ENCODE measurements at regions not wholly inside any gene's neighbourhood (a gene's known extent, or its start where the extent isn't known, plus 50 kb on each side); places are given as distances from the start of the nearest gene placed in this dataset.
"Not testable (repeated sequence)": the region's sequence is repeated elsewhere in the genome, so short reads cannot be mapped to it uniquely, and the experiment has no call there.

DNA sequence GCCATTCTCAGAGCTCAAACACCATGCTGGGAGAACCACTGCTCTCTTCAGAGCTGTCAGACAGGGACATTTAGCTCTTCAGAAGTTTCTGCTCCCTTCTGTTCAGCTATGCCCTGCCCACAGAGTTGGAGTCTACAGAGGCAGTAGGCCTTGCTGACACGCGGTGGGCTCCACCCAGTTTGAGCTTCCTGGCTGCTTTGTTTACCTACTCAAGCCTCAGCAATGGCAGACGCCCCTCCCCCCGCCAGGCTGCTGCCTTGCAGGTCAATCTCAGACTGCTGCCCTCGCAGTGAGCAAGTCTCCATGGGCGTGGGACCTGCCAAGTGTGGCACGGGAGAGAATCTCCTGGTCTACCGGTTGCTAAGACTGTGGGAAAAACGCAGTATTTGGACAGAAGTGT, 93.8 kb upstream of the ZC3H12A start:
- H3K4me1 Mint-ChIP-seq (ENCODE audit: low read depth); H3K36me3 Mint-ChIP-seq (ENCODE audit: low read depth); H3K27ac Mint-ChIP-seq; H3K4me3 Mint-ChIP-seq (ENCODE audit: low read depth); intact Hi-C loops (cut with micrococcal nuclease); DNase-seq (ENCODE audit: low spot score); H3K9me3 Mint-ChIP-seq: not testable (repeated sequence)
- H3K27me3 Mint-ChIP-seq (ENCODE audit: low read depth): peaks cover 15% of the 10 kb centered on the region

DNA sequence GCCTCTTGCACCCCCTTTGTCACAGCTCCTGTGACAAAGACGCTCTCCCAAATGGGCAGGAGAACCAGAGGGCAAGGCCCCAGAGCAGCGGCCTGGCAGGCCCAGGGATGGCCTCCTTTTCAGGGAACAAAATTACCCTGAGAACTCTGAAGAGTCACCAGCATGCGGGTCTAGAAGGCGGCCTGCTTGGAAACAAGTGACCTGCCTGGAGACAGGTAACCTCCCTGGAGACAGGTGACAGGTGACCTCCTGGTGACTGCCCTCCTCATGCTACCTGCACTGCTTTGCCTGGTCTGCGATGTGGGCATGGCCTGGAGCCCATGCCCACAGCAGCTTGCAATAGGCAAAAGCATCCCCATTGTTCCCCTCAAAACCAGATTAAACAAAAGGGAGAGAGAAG, 86.5 kb upstream of the ZC3H12A start:
- intact Hi-C loops (cut with micrococcal nuclease): no loop called here
- Mint-ChIP-seq H3K4me3 (ENCODE audit: low read depth) (no peak overlapping the region), H3K9me3 (no peaks in the 10 kb centered on the region), H3K27ac (no peak overlapping the region), H3K4me1 (ENCODE audit: low read depth) (no peaks in the 10 kb centered on the region), H3K27me3 (ENCODE audit: low read depth) (no peaks in the 10 kb centered on the region), H3K36me3 (ENCODE audit: low read depth) (no peaks in the 10 kb centered on the region)
- DNase-seq (ENCODE audit: low spot score): no peak

DNA sequence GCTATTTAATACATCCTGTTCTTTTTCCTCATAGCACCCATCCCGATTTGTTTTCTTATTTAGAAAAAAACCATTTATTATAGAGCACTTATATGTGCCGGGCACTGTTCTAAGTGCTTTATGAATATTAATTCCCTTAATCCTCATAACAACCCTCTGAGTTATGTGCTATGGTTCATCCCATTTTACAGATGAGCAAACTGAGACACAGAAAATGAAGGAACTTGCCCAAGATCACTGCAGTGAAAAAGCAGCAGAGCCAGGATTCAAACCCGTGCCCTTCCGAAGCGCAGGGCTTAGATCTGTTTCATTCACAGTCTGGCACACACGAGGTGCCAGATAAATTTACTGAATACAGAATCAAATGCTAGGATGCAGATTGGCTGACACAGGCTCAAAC, 85.1 kb upstream of the ZC3H12A start:
- Mint-ChIP-seq H3K9me3 (no peaks in the 10 kb centered on the region), H3K4me1 (ENCODE audit: low read depth) (no peaks in the 10 kb centered on the region), H3K36me3 (ENCODE audit: low read depth) (no peaks in the 10 kb centered on the region), H3K4me3 (ENCODE audit: low read depth) (no peak overlapping the region), H3K27ac (no peak overlapping the region), H3K27me3 (ENCODE audit: low read depth) (no peaks in the 10 kb centered on the region)
- no peak for DNase-seq (ENCODE audit: low spot score)
- intact Hi-C loops (cut with micrococcal nuclease): no loop called here

DNA sequence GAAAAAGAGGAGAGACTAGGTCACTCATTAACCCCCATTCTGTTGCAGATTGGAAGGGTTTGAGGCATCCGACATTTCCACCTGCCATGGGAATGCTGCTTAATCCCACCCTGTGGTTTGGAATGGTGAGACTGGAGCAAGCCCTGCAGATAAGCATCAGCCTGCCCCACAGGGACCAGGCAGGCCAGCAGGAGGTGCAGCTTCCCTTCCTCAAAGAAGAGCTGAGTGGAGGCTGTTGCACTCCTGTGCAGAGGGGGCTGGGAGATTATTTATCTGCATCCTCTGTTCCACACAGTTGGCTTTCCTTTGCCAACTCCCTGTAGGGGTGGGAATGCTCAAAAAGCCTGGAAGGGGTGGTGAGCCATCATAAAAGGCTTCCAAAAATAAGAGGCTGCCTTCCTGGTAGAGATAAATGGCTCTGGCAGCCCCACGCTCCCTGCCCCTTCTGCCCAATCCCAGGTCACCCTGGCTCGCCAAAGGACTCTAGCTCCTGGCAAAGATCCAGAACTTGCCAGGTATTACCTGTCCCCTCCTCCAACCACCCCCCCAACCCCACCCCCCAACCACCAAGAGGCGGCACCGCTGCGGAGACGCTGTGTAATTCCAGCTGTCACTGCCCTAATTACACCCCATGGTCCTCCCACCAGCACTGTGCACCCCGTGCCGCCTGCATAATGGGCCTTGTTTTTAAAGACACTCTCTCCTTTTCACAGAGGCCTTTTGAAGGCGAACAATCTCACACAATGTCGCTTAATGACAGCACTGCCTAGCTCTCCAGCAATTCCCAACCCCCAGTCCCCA, 83.0 kb upstream of the ZC3H12A start:
- Mint-ChIP-seq H3K4me1 (ENCODE audit: low read depth) (no peaks in the 10 kb centered on the region), H3K27ac (no peak overlapping the region), H3K9me3 (no peaks in the 10 kb centered on the region), H3K4me3 (ENCODE audit: low read depth) (no peak overlapping the region), H3K36me3 (ENCODE audit: low read depth) (no peaks in the 10 kb centered on the region), H3K27me3 (ENCODE audit: low read depth) (peaks cover 10% of the 10 kb centered on the region)
- intact Hi-C loops (cut with micrococcal nuclease): no loop called here
- DNase-seq (ENCODE audit: low spot score): no peak

DNA sequence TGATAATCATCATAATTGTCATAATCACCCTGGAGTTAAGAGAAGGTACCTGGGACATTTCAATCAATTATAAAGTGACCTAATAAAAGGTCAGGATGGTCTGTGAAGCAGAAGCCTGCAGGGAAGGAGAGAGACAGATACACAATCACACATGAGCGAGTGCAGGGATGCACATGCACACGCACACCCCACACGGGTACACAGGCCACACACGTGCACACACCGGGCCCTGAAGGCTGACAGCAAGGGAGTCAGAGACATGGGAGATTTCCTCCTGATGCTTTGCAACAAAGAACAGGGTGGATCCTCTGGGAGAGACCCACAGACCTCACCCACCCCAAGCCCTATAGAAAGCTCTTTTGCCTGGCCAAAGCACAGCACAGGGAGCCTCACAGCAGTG, 82.3 kb upstream of the ZC3H12A start:
- Mint-ChIP-seq H3K36me3 (ENCODE audit: low read depth) (no peaks in the 10 kb centered on the region), H3K4me1 (ENCODE audit: low read depth) (no peaks in the 10 kb centered on the region), H3K27me3 (ENCODE audit: low read depth) (peaks cover 10% of the 10 kb centered on the region), H3K4me3 (ENCODE audit: low read depth) (no peak overlapping the region), H3K9me3 (no peaks in the 10 kb centered on the region), H3K27ac (no peak overlapping the region)
- intact Hi-C loops (cut with micrococcal nuclease): no loop called here
- DNase-seq (ENCODE audit: low spot score): no peak

DNA sequence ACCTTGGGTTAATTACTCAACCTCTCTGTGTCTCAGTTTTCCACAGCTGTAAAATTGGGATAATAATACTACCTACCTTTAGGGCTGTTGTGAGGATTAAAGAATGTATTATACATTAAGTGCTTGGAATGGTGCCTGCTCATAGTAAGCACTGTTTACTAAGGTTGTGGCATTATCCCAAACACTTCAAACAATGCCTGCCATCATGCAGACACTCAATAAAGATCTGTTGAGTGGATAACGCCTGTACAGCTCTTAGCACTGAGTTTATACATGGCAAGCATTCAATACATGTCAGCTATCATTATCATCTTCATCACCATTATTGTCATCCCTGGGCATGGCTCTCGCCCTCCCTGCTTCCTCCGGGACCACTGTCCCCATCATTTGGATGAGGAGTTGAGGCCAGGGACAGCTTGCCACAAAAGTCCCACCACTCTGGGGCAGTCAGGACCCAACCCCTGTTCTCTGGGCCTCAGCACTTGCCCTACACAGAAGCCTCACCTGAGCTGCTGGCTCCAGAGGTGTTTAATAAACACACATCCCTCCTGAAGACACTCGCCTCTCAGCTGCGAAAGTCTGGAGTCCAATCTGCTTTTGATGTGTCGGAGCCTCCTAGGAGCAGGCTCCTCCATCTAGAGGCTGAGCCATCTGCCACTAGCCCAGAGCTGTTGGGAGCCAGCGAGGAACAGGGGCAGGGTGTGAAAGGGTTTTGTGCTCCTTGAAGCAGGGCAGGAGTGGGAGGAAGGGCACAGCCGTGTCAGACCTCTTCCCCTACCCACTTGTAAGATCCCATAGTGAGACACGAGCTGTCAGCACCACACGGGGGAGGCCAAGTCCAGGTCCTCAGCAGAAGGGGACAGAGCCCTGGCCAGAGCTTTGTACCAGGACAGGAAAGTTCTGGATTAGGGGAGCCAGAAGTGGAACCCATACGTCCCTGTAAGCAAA, 80.9 kb upstream of the ZC3H12A start:
- DNase-seq (ENCODE audit: low spot score): no peak
- Mint-ChIP-seq H3K4me1 (ENCODE audit: low read depth) (no peaks in the 10 kb centered on the region), H3K27me3 (ENCODE audit: low read depth) (peaks cover 12% of the 10 kb centered on the region), H3K36me3 (ENCODE audit: low read depth) (no peaks in the 10 kb centered on the region), H3K4me3 (ENCODE audit: low read depth) (no peak overlapping the region), H3K9me3 (no peaks in the 10 kb centered on the region), H3K27ac (no peak overlapping the region)
- intact Hi-C loops (cut with micrococcal nuclease): no loop called here

DNA sequence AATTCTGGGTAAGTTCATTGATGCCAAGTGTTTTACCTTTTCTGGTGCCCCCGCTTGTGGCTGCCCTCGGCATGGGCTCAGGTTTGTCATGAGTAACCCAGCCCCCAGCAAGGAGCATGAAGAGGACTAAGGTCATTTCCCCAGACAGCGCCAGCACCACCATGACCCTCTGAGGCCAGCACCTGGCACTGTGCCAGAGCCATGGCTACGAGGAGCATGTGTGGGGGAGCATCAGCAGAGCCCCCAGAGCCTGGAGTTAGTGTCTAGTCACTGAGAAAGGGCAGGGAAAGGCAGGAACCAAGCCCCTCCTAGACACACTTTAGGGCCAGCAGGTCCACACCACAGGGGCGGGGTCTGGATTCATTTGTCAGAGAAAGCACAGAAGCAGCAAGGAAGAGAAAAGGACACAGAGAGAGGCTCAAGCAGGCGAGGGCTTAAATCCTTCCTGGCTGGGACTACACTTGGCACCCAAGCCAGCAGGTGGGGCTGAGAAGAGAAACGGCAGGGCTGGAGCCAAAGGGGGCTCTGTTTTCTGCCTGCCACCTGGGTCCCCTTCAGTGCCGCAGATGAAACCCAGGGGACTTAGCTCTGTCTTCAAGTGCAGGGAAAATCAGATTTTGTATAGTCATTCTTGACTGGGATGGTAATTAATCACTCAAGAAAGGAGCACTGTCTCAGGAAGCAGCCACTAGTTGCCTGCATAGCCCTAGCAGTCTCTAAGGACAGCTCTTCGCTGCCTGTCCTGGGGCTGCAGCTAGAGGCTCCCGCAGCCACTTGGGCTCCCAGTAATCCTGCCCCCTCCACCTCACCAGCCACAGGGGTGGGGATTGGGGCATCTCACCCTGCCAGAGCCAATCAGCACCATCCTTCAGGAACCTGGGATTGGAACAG, 79.6 kb upstream of the ZC3H12A start:
- H3K27me3 Mint-ChIP-seq (ENCODE audit: low read depth): peaks cover 12% of the 10 kb centered on the region
- no peak overlapping the region for H3K4me3 Mint-ChIP-seq (ENCODE audit: low read depth)
- no peaks in the 10 kb centered on the region for H3K9me3 Mint-ChIP-seq
- intact Hi-C loops (cut with micrococcal nuclease): no loop called here
- no peaks in the 10 kb centered on the region for H3K36me3 Mint-ChIP-seq (ENCODE audit: low read depth)
- no peak overlapping the region for H3K27ac Mint-ChIP-seq
- DNase-seq (ENCODE audit: low spot score): no peak
- H3K4me1 Mint-ChIP-seq (ENCODE audit: low read depth): no peaks in the 10 kb centered on the region

DNA sequence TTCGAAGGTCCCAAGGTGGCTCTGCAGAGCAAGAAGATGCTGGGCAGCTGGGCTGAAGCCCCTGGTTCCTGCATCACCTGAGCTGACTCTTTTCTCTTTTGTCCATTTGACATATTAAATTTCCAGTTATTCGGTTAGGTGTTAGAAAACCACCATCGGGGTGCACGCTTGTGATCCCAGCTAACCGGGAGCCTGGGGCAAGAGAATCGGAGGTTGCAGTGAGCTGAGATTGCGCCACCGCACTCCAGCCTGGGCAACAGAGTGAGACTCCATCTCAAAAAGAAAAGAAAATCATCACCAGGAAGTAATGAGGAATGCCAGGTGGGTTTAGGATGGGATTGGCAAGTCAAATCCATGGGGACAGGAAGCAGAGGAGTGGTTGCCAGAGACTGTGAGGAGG, 76.3 kb upstream of the ZC3H12A start:
- no peak overlapping the region for H3K4me3 Mint-ChIP-seq (ENCODE audit: low read depth)
- no peak overlapping the region for H3K27ac Mint-ChIP-seq
- intact Hi-C loops (cut with micrococcal nuclease): no loop called here
- no peaks in the 10 kb centered on the region for H3K4me1 Mint-ChIP-seq (ENCODE audit: low read depth)
- no peaks in the 10 kb centered on the region for H3K36me3 Mint-ChIP-seq (ENCODE audit: low read depth)
- peaks cover 12% of the 10 kb centered on the region for H3K27me3 Mint-ChIP-seq (ENCODE audit: low read depth)
- H3K9me3 Mint-ChIP-seq: no peaks in the 10 kb centered on the region
- no peak for DNase-seq (ENCODE audit: low spot score)

DNA sequence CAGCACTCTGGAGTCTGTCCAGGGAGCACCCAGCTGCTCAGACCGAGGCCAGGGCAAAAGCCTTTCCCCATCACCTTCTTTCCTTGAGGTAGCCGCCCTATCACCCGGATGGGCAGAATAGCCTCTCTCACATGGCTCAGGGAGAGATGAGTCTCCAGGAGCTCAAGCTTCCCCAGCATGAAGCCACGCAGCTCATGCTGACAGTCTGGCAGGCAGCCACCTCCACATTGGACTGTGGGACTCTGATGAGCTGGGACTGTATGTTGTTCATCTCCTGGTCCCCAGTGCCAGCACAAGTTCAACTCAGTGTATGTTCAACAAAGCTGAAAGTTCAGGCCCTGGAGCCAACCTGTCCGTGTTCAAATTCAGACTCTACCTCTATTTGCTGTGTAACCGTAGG, 75.2 kb upstream of the ZC3H12A start:
- no peak overlapping the region for H3K4me3 Mint-ChIP-seq (ENCODE audit: low read depth)
- H3K9me3 Mint-ChIP-seq: no peaks in the 10 kb centered on the region
- peaks cover 12% of the 10 kb centered on the region for H3K27me3 Mint-ChIP-seq (ENCODE audit: low read depth)
- no peaks in the 10 kb centered on the region for H3K4me1 Mint-ChIP-seq (ENCODE audit: low read depth)
- intact Hi-C loops (cut with micrococcal nuclease): no loop called here
- no peak overlapping the region for H3K27ac Mint-ChIP-seq
- no peak for DNase-seq (ENCODE audit: low spot score)
- H3K36me3 Mint-ChIP-seq (ENCODE audit: low read depth): no peaks in the 10 kb centered on the region

DNA sequence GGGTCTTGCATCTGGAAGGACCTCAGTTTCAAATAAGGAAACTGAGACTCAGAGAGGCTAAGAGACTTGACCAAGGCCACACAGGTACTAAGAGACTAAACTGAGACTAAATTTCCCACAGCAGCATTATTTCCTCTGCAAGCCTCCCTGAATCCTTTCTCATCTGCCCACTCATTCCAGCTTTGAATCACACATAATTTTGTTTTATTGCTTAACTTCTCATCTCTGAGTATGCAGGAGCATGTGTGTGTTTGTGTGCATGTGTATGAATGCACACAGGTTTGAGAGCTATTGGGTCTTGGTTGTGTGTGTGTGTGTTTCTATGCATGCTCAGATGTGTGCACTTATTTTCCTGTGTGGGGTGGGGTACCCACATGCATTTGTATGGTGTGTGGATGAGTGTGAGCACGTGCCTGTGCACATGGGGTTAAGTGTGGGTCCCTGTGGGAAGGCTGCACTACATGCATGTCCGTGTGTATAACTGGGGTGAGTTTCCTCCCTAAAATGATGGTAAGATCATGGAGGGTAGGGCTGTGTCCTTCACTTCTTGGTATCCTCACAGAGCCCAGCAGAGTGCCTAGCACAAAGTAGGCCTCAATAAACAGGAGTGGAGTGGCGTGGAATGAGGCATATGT, 74.4 kb upstream of the ZC3H12A start:
- Mint-ChIP-seq H3K4me1 (ENCODE audit: low read depth) (no peaks in the 10 kb centered on the region), H3K27ac (no peak overlapping the region), H3K4me3 (ENCODE audit: low read depth) (no peak overlapping the region), H3K36me3 (ENCODE audit: low read depth) (no peaks in the 10 kb centered on the region), H3K9me3 (no peaks in the 10 kb centered on the region), H3K27me3 (ENCODE audit: low read depth) (peaks cover 8% of the 10 kb centered on the region)
- DNase-seq (ENCODE audit: low spot score): no peak
- intact Hi-C loops (cut with micrococcal nuclease): no loop called here

DNA sequence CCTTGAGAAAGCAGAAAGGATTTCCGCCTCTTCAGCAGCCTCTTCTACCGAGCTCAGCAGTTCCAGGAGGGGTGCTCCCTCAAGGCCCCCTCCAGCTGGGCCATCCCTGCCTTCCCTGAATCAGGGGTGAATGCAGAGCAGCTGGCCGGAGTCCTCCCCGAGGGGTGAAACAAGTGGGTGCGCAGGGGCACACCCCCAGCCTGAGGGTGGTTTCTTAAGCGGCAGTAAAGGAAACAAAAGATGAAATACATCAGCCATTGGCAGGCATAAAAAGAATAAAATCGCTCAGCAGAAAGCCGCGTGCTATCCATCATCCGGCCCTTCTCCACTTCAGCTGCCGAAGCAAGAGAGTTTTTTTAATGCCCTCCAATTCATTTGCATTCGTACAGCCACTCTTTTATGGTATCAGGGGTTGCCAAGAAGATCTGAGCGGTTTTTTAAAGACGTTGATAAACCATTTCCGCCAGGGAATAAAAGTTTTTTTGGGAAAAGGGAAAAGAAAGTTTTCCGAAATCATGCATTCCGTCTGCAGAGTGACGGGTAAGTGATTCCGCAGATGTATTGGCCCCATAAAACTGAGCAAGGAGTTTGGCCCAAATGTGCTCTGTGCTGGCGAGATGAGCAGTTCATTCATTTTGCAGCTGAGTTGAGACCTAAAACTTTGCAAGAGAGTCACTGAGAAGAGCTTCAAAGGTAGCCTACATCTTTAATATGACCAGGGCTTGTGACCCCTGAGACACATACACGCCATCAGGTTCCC, 73.7 kb upstream of the ZC3H12A start:
- no peaks in the 10 kb centered on the region for H3K36me3 Mint-ChIP-seq (ENCODE audit: low read depth)
- intact Hi-C loops (cut with micrococcal nuclease): no loop called here

DNA sequence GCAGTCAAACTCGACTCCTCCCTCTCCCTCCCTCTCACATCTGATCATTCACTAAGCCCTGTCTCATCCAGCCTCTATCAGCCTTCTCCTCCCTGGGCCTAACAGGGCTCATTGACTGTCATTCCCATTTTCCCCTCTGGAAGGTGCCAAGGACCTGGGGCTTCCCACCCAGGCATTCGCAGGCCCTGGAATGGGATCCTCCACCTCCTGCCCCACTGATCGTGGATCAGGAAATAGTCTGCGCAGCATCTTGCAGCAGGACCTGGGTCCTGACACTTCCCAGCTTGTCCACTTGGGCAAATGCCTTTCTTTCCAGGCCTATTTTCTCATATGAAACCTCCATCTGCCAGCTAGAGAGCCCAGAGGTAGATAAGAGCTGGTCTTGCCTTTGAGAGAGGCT, 71.2 kb upstream of the ZC3H12A start:
- Mint-ChIP-seq H3K36me3 (ENCODE audit: low read depth) (no peaks in the 10 kb centered on the region), H3K9me3 (no peaks in the 10 kb centered on the region), H3K27me3 (ENCODE audit: low read depth) (no peaks in the 10 kb centered on the region), H3K4me1 (ENCODE audit: low read depth) (no peaks in the 10 kb centered on the region), H3K27ac (no peak overlapping the region), H3K4me3 (ENCODE audit: low read depth) (no peak overlapping the region)
- no peak for DNase-seq (ENCODE audit: low spot score)
- intact Hi-C loops (cut with micrococcal nuclease): no loop called here

More for the DNA sequence above, 73.7 kb upstream of the ZC3H12A start:
- Mint-ChIP-seq H3K27me3 (ENCODE audit: low read depth) (peaks cover 6% of the 10 kb centered on the region), H3K4me1 (ENCODE audit: low read depth) (no peaks in the 10 kb centered on the region), H3K27ac (no peak overlapping the region), H3K9me3 (no peaks in the 10 kb centered on the region), H3K4me3 (ENCODE audit: low read depth) (no peak overlapping the region)
- no peak for DNase-seq (ENCODE audit: low spot score)

All from activated T-helper 2 cell treated with anti-CD3 and anti-CD28 coated beads, Interferon-gamma antibody, Interleukin-2, Interleukin-4, amounts not matched to agents 10 μg/mL and 5 μg/mL and 100 μg/mL, durations not matched to agents 14 hours and 24 hours and 36 hours (primary cell).